SK-N-MC (cell line): ENCODE measurements at regions not wholly inside any gene's neighbourhood (a gene's known extent, or its start where the extent isn't known, plus 50 kb on each side); places are given as distances from the start of the nearest gene placed in this dataset.

Source experiments
- EZH2 ChIP-seq: fragments of 200-600 bp; sonication (generic); IDR thresholded peaks from one replicate; pipeline ENCODE4 v1.6.1; 2017; ENCODE audit warnings: antibody characterized with exemption
- FOXP2 ChIP-seq: optimal IDR thresholded peaks from 2 replicates; pipeline ENCODE3; 2011; ENCODE audit warnings: mild to moderate bottlenecking, moderate library complexity; ENCODE audit not compliant: insufficient read depth; ENCODE audit errors: extremely low read length, control extremely low read depth
- POLR2AphosphoS5 ChIP-seq: IDR thresholded peaks from 2 replicates; pipeline ENCODE4 v1.6.1; 2012; ENCODE audit warnings: mild to moderate bottlenecking, low read depth, low read length, borderline replicate concordance

GRCh38 chr3:71854706-71855105 is 69.8 kb upstream of the PROK2 start:
- TF ChIP-seq POLR2AphosphoS5, result no peak
- TF ChIP-seq EZH2, result no peak
- no peak for TF ChIP-seq FOXP2
